ENCODE measurements at regions not wholly inside any gene's neighbourhood (a gene's known extent, or its start where the extent isn't known, plus 50 kb on each side); places are given as distances from the start of the nearest gene placed in this dataset.

DNA sequence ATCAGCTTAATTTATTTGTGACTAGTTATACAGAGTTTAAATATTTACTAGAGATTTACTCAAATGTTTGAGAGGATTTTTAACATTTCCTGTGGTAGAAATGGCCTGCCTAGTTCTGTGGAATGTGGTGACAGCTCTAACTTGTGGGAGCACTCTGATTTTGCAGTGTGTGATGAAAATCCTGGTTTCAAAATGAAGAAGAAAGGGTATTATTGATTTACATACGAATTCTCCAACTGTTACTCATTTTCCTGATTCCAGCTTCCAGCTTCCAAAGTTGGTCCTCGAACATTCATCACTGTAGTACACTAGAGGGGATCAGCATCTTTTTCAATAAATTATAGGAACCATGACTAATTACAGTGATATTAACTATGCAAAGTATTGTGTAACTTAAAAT lies 462.7 kb upstream of the PKN2 start:
- WGBS, 2 donors (ENCODE audit: low coverage in 1 of 2), result 64 to 69% methylated on average over 2 of the region's 2 CpGs
- no peak for TF ChIP-seq EP300 (IDR thresholded peaks at IDR 0.05; ENCODE audit: low read depth)
- TF ChIP-seq POLR2A (IDR thresholded peaks at IDR 0.05), result no peak
- TF ChIP-seq POLR2AphosphoS5 (IDR thresholded peaks at IDR 0.05), result no peak
- TF ChIP-seq, protein P1, sequence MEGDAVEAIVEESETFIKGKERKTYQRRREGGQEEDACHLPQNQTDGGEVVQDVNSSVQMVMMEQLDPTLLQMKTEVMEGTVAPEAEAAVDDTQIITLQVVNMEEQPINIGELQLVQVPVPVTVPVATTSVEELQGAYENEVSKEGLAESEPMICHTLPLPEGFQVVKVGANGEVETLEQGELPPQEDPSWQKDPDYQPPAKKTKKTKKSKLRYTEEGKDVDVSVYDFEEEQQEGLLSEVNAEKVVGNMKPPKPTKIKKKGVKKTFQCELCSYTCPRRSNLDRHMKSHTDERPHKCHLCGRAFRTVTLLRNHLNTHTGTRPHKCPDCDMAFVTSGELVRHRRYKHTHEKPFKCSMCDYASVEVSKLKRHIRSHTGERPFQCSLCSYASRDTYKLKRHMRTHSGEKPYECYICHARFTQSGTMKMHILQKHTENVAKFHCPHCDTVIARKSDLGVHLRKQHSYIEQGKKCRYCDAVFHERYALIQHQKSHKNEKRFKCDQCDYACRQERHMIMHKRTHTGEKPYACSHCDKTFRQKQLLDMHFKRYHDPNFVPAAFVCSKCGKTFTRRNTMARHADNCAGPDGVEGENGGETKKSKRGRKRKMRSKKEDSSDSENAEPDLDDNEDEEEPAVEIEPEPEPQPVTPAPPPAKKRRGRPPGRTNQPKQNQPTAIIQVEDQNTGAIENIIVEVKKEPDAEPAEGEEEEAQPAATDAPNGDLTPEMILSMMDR (IDR thresholded peaks at IDR 0.05), result no peak
- no peaks in the 10 kb centered on the region for H3K36me3 ChIP-seq
- intact Hi-C loops (cut with DNase I; ENCODE audit: low total_unique reads) (no loop called here), in situ Hi-C loops (cut with MboI; ENCODE audit: low pct_ligation_motif_present in 1 of 4, low pct_unique_long_range_greater_than_20kb in 1 of 4, low sequenced_read_pairs in 3 of 4) (no loop called here)
- H3K9me3 ChIP-seq, result no peaks in the 10 kb centered on the region
- no peak for DNase-seq
- peaks cover 0 to 4% (median 0%) of the 10 kb centered on the region in 4 donors for H3K4me1 ChIP-seq
- no peak overlapping the region for H3K27ac ChIP-seq
- no peak overlapping the region for H3K4me3 ChIP-seq
- H3K27me3 ChIP-seq, result no peaks in the 10 kb centered on the region

DNA sequence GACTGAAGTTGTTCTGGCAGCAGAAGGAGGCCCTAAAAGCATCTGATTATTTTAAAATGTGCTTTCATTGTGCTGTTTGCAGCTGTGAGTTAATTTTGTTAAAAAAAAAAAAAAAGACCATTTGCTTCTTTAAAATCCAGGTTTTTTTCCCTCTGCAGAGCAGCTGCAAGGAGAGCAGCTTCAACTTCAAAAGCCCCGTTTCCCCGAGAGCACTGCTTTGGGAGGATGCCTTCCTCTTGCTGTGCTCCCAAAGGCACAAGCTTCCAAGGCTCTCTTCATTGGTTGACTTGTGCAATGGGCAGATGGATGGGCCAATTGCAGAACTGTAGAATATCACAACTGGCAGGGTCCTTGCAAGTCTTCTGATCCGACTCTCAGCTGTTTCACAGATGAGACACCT lies 459.2 kb upstream of the PKN2 start:
- H3K9me3 ChIP-seq, result no peaks in the 10 kb centered on the region
- TF ChIP-seq EP300 (IDR thresholded peaks at IDR 0.05; ENCODE audit: low read depth) (no peak), POLR2AphosphoS5 (IDR thresholded peaks at IDR 0.05) (no peak), POLR2A (IDR thresholded peaks at IDR 0.05) (no peak)
- TF ChIP-seq, protein P1 (IDR thresholded peaks at IDR 0.05), result no peak
- in situ Hi-C loops (cut with MboI; ENCODE audit: low pct_ligation_motif_present in 1 of 4, low pct_unique_long_range_greater_than_20kb in 1 of 4, low sequenced_read_pairs in 3 of 4) (no loop called here), intact Hi-C loops (cut with DNase I; ENCODE audit: low total_unique reads) (no loop called here)
- 86 to 89% methylated on average over 2 to 3 of the region's 3 CpGs for WGBS, 2 donors (ENCODE audit: low coverage in 1 of 2)
- no peak overlapping the region for H3K27ac ChIP-seq
- no peaks in the 10 kb centered on the region for H3K27me3 ChIP-seq
- H3K4me3 ChIP-seq, result no peak overlapping the region
- no peaks in the 10 kb centered on the region for H3K4me1 ChIP-seq
- no peaks in the 10 kb centered on the region for H3K36me3 ChIP-seq
- no peak for DNase-seq

DNA sequence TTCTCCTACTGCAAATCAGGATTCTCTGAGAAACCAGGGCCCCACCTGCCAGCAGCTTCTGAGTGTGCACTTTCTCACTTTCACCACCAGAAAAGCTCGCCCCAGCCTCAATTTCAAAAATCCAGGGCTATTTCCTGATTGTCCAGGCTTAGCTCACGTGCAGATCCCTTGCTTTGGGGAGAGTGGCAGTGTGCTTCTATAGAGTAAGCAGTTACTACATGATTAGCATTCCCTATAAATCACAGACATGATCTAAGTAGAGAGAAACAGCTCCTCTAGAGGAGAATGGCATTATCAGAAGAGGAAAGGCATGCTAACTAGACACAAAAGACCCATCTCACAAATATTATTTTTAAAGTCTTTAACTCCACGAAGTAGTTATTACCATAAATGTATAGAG lies 456.0 kb upstream of the PKN2 start:
- Histone ChIP-seq H3K27ac (no peak overlapping the region), H3K9me3 (no peaks in the 10 kb centered on the region), H3K27me3 (no peaks in the 10 kb centered on the region), H3K4me3 (no peak overlapping the region), H3K4me1 (no peaks in the 10 kb centered on the region), H3K36me3 (no peaks in the 10 kb centered on the region)
- in situ Hi-C loops (cut with MboI; ENCODE audit: low pct_ligation_motif_present in 1 of 4, low pct_unique_long_range_greater_than_20kb in 1 of 4, low sequenced_read_pairs in 3 of 4) (no loop called here), intact Hi-C loops (cut with DNase I; ENCODE audit: low total_unique reads) (no loop called here)
- DNase-seq, result no peak
- TF ChIP-seq, protein P1 (IDR thresholded peaks at IDR 0.05), result no peak
- TF ChIP-seq POLR2A (IDR thresholded peaks at IDR 0.05) (no peak), POLR2AphosphoS5 (IDR thresholded peaks at IDR 0.05) (no peak), EP300 (IDR thresholded peaks at IDR 0.05; ENCODE audit: low read depth) (no peak)
- WGBS, 2 donors (ENCODE audit: low coverage in 1 of 2), result 20 to 44% methylated on average over 2 to 3 of the region's 3 CpGs

DNA sequence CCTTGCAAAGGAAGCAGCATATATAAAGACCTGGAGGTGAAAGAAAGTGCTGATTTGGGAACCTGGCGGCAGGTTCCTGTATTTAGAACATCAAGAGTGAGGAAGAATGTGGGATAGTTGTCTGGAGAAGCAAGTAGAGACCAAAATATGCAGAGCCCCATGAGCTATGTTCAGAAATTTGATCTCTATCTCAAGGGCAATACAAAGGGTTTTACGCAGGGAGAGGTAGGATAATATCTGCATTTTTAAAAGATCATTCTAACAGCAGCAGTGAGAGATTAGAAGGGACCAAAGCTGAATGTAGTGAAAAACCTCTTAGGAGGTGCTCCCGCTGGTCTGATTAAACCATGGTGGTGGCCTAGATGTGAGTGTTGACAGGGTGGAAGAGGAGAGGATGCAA lies 453.9 kb upstream of the PKN2 start:
- H3K4me3 ChIP-seq, result no peak overlapping the region
- TF ChIP-seq, protein P1 (IDR thresholded peaks at IDR 0.05), result no peak
- 87 to 89% methylated on average over 3 of the region's 3 CpGs for WGBS, 2 donors (ENCODE audit: low coverage in 1 of 2)
- H3K27me3 ChIP-seq, result no peaks in the 10 kb centered on the region
- H3K27ac ChIP-seq, result no peak overlapping the region
- H3K36me3 ChIP-seq, result no peaks in the 10 kb centered on the region
- H3K4me1 ChIP-seq, result no peaks in the 10 kb centered on the region
- in situ Hi-C loops (cut with MboI; ENCODE audit: low pct_ligation_motif_present in 1 of 4, low pct_unique_long_range_greater_than_20kb in 1 of 4, low sequenced_read_pairs in 3 of 4) (no loop called here), intact Hi-C loops (cut with DNase I; ENCODE audit: low total_unique reads) (no loop called here)
- H3K9me3 ChIP-seq, result no peaks in the 10 kb centered on the region
- DNase-seq, result no peak
